Kidney epithelial cell (primary cell): ENCODE measurements at regions not wholly inside any gene's neighbourhood (a gene's known extent, or its start where the extent isn't known, plus 50 kb on each side); places are given as distances from the start of the nearest gene placed in this dataset.

Experiments
- DNase-seq: peaks from one replicate; pipeline ENCODE4 v3.0.0-alpha.2; 2010; ENCODE audit warnings: low read depth
- H3K27me3 ChIP-seq: 2 replicates; pipeline ENCODE4 v1.6.0; 2011; ENCODE audit warnings: low read length; ENCODE audit not compliant: control insufficient read depth, insufficient read depth
- H3K36me3 ChIP-seq: 2 replicates; pipeline ENCODE4 v1.5.1; 2011; ENCODE audit warnings: low read length; ENCODE audit not compliant: control insufficient read depth, insufficient read depth
- H3K4me3 ChIP-seq: 2 replicates; pipeline ENCODE4 v1.5.1; 2011; ENCODE audit warnings: low read depth, mild to moderate bottlenecking, control low read depth, low read length
- CTCF ChIP-seq: IDR thresholded peaks from 2 replicates; pipeline ENCODE4 v1.5.1; 2011; ENCODE audit warnings: mild to moderate bottlenecking, moderate library complexity, low read length, control low read depth, inconsistent platforms; ENCODE audit not compliant: insufficient read depth, poor library complexity, severe bottlenecking

GRCh38 chr13:65854431-65854830, 1375.7 kb downstream of the PCDH9 start:
- Histone ChIP-seq H3K4me3 (no peak overlapping the region), H3K27me3 (no peaks in the 10 kb centered on the region), H3K36me3 (no peaks in the 10 kb centered on the region)
- no peak for TF ChIP-seq CTCF
- no peak for DNase-seq

GRCh38 chr13:65844266-65844841, 1385.8 kb downstream of the PCDH9 start:
- DNase-seq, result no peak
- Histone ChIP-seq H3K36me3 (no peaks in the 10 kb centered on the region), H3K4me3 (no peak overlapping the region), H3K27me3 (no peaks in the 10 kb centered on the region)
- no peak for TF ChIP-seq CTCF

- Histone ChIP-seq H3K4me3 (no peak overlapping the region), H3K36me3 (no peaks in the 10 kb centered on the region), H3K27me3 (no peaks in the 10 kb centered on the region)
- no peak for TF ChIP-seq CTCF
- DNase-seq, result no peak
These were observed 1386.8 kb downstream of the PCDH9 start for GRCh38 chr13:65843314-65843731.

GRCh38 chr13:65841156-65841555, 1389.0 kb downstream of the PCDH9 start:
- Histone ChIP-seq H3K36me3 (no peaks in the 10 kb centered on the region), H3K4me3 (no peak overlapping the region), H3K27me3 (no peaks in the 10 kb centered on the region)
- TF ChIP-seq CTCF, result no peak
- DNase-seq, result no peak

- no peak overlapping the region for H3K4me3 ChIP-seq
- DNase-seq, result no peak
- H3K27me3 ChIP-seq, result no peaks in the 10 kb centered on the region
- H3K36me3 ChIP-seq, result no peaks in the 10 kb centered on the region
- TF ChIP-seq CTCF, result no peak
These were observed 1394.1 kb downstream of the PCDH9 start for GRCh38 chr13:65836066-65836465.

- H3K36me3 ChIP-seq, result no peaks in the 10 kb centered on the region
- DNase-seq, result no peak
These were observed 1395.2 kb downstream of the PCDH9 start for GRCh38 chr13:65834897-65835296.

More at GRCh38 chr13:65834897-65835296, 1395.2 kb downstream of the PCDH9 start:
- H3K27me3 ChIP-seq, result no peaks in the 10 kb centered on the region
- no peak overlapping the region for H3K4me3 ChIP-seq
- no peak for TF ChIP-seq CTCF
